ENCODE measurements at regions not wholly inside any gene's neighbourhood (a gene's known extent, or its start where the extent isn't known, plus 50 kb on each side); places are given as distances from the start of the nearest gene placed in this dataset.

GRCh38 chr7:34575006-34575405, 83.0 kb upstream of the NPSR1 start:
- TF ChIP-seq CTCF (IDR thresholded peaks at IDR 0.05): no peak

GRCh38 chr7:34584526-34584925, 73.5 kb upstream of the NPSR1 start:
- no peak for TF ChIP-seq CTCF (IDR thresholded peaks at IDR 0.05)

DNA sequence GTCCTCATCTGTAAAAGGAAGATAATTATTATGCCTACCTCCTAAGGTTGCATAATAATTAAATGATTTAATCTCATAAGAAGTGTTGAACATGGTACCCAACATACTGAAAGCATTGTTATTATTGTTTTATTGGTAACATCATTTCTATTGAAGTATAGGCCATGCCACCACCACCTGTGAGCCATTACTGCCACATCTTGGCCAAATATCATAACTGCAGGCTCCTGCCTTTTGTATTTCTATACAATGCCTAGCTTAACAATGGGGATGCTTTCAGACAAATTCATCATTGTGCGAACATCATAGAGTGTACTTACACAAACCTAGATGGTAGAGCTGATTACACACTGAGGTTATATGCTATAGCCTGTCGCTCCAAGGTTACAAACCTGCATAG, 61.1 kb upstream of the NPSR1 start:
- TF ChIP-seq CTCF (IDR thresholded peaks at IDR 0.05): no peak

DNA sequence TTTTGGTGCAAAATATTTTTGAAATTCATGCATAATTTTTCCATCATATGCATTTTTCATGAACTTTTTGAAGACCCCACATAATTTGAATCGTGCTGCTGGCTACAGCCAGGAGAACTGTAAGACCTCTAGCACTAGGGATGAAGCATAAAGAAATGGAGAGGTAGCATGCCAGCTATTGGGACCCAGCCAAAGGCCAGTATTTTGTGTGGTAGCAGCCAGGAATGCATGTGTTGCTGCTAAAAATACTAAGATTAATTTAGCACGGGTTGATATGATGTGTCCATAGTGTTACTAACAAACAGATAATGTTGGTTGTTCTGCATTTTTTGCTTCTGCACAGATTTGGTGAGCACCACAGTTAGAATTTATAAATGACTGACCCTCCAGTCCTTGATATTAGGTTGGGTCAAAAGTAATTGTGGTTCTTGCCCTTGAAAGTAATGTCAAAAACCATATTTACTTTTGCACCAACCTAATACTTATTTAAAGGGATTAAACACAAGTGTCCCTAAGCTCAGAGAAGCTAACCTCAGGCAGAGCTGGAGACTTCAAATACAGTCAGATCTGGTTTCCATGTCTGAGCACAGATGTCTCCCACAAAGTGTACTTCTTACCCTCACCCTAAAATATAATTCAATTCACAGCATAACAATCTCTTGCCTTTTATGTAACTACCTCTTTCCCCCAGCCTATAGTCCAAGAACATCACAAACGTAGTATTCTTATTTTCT, 54.1 kb upstream of the NPSR1 start:
- TF ChIP-seq CTCF (IDR thresholded peaks at IDR 0.05): no peak
